Muscle layer of duodenum (tissue), 2 donors: ENCODE measurements at regions not wholly inside any gene's neighbourhood (a gene's known extent, or its start where the extent isn't known, plus 50 kb on each side); places are given as distances from the start of the nearest gene placed in this dataset.
"Not testable (repeated sequence)": the region's sequence is repeated elsewhere in the genome, so short reads cannot be mapped to it uniquely, and the experiment has no call there.

Experiments used
- H3K27ac ChIP-seq: one replicate; pipeline ENCODE4 v1.7.0; 2013; ENCODE audit warnings: mild to moderate bottlenecking, low read length
- H3K27me3 ChIP-seq: one replicate; pipeline ENCODE4 v1.7.0; 2013; ENCODE audit warnings: low read depth, mild to moderate bottlenecking, control low read depth, low read length
- H3K36me3 ChIP-seq, 2 donors: one replicate each; pipeline ENCODE4 v1.7.0; 2013; ENCODE audit warnings: low read length in 2 of 2, control low read depth in 1 of 2, mild to moderate bottlenecking in 1 of 2; ENCODE audit not compliant: insufficient read depth in 2 of 2, control insufficient read depth in 1 of 2
- H3K4me1 ChIP-seq, 2 donors: one replicate each; pipeline ENCODE4 v1.7.0; 2013; ENCODE audit warnings: low read length in 2 of 2, mild to moderate bottlenecking in 2 of 2, control low read depth in 1 of 2, moderate library complexity in 1 of 2; ENCODE audit not compliant: insufficient read depth in 2 of 2, control insufficient read depth in 1 of 2
- H3K4me3 ChIP-seq, 2 donors: one replicate each; pipeline ENCODE4 v1.7.0; 2013; ENCODE audit warnings: low read length in 2 of 2, low read depth in 1 of 2, mild to moderate bottlenecking in 1 of 2
- H3K9me3 ChIP-seq, 2 donors: one replicate each; pipeline ENCODE4 v1.7.0; 2013; ENCODE audit warnings: low read length in 2 of 2, control low read depth in 1 of 2, mild to moderate bottlenecking in 1 of 2; ENCODE audit not compliant: control insufficient read depth in 1 of 2
- donor health status: healthy.

DNA sequence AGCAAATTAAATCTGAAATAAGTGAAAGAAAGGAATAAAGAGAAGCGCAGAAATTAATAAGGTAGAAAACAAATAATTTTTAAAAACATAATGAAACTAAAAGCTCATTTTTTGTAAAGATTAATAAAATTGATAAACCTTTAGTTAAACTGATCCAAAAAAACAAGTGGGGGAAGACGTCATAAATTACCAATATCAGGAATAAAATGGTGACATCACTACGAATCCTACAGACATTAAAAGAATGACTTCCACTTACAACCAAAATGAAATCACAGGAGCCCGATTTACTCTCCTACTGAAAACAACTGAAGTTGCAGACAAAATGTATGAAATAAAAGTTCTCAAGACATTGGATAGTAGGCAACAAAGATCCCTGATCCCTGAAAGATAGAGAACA, 68.1 kb upstream of the IFFO2 start:
- peaks cover 0 to 5% of the 10 kb centered on the region in 2 donors for H3K9me3 ChIP-seq
- H3K27ac ChIP-seq, result no peak overlapping the region
- H3K4me1 ChIP-seq, result no peaks in the 10 kb centered on the region
- no peak overlapping the region for H3K4me3 ChIP-seq
- no peaks in the 10 kb centered on the region for H3K36me3 ChIP-seq
- peaks cover 5% of the 10 kb centered on the region for H3K27me3 ChIP-seq

DNA sequence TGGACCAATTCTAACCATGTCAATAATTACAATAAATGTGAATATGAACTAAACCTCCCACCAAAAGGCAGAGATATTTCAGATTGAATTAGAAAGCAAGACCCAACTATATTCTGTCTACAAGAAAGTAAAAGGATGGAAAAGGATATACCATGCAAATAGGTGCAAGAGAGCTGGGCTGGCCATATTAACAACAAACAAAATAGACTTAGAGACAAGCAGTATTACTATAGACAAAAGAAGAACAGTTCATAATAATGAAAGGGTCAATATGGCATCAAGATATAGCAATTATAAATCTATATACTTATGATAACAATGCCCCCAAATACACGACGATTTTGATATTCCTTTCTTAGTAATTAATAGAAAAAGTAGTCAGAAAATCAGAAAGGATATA, 67.3 kb upstream of the IFFO2 start:
- Histone ChIP-seq H3K27ac (no peak overlapping the region), H3K9me3 (peaks cover 0 to 5% of the 10 kb centered on the region in 2 donors), H3K36me3 (no peaks in the 10 kb centered on the region), H3K27me3 (no peaks in the 10 kb centered on the region), H3K4me3 (no peak overlapping the region), H3K4me1 (no peaks in the 10 kb centered on the region)

DNA sequence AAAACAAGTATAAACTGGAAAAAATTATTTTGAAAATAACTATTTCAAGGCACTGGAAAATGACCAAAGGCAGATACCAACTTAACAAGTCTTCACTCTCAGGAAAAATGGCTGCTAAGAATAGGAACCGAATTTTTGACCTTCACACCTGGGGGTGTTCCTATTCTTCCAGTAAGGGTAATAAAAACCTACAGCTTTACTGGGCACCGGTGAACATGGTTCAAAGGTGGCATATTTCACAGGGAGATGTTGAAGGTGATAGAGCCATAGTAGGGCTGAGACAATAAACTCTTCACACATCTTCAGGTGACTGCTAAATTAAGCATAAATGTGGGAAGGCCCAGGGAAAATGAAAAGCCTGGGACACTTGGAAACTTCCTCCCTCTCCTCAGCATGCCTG, 65.4 kb upstream of the IFFO2 start:
- no peaks in the 10 kb centered on the region for H3K27me3 ChIP-seq
- H3K4me1 ChIP-seq, result no peaks in the 10 kb centered on the region
- H3K27ac ChIP-seq, result no peak overlapping the region
- no peaks in the 10 kb centered on the region for H3K36me3 ChIP-seq
- H3K9me3 ChIP-seq, result peaks cover 0 to 5% of the 10 kb centered on the region in 2 donors
- H3K4me3 ChIP-seq, result no peak overlapping the region

DNA sequence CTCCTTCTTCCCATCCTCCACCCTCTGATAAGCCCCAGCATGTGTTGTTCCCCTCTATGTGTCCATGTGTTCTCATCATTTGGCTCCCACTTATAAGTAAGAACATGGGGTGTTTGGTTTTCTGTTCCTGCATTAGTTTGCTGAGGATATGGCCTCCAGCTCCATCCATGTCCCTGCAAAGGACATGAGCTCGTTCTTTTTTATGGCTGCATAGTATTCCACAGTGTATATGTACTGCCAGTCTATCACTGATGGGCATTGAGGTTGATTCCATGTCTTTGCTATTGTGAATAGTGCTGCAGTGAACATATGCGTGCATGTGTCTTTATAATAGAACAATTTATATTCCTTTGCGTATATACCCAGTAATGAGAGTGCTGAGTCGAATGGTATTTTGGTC, 62.8 kb upstream of the IFFO2 start:
- not testable (repeated sequence) for H3K36me3 ChIP-seq, H3K9me3 ChIP-seq, H3K27ac ChIP-seq, H3K27me3 ChIP-seq, H3K4me1 ChIP-seq, H3K4me3 ChIP-seq

DNA sequence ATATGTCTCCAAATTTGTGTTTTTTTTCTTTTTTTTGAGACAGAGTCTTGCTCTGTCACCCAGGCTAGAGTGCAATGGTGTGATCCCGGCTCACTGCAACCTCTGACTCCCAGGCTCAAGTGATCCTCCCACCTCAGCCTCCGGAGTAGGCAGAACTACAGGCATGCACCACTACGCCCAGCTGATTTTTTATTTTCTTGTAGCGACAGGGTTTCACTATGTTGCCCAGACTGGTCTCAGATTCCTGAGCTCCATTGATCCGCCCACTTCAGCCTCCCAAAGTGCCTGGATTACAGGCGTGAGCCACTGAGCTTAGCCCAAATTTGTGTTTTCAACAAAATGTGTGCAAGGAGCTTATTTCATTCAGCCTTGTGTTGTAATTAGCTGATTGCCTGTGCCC, 59.0 kb upstream of the IFFO2 start:
- no peak overlapping the region for H3K4me3 ChIP-seq
- H3K36me3 ChIP-seq, result no peaks in the 10 kb centered on the region
- H3K9me3 ChIP-seq, result no peaks in the 10 kb centered on the region
- H3K4me1 ChIP-seq, result peaks cover 0 to 5% of the 10 kb centered on the region in 2 donors
- H3K27ac ChIP-seq, result no peak overlapping the region
- no peaks in the 10 kb centered on the region for H3K27me3 ChIP-seq

DNA sequence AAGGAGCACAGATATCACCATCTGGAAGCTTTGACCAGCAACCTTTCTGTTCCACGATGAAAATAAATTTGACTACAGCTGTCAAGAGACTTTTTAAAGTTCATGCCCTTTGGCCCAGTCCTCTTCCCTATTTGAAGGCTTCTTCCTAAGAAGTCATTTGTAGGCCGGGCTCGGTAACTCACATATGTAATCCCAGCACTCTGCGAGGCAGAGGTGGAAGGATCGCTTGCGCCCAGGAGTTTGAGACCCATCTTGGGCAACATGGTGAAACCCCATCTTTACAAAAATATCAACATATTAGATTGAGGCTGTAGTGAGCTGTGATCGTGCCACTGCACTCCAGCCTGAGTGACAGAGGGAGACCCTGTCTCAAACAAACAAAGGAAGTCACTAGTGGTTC, 58.3 kb upstream of the IFFO2 start:
- no peaks in the 10 kb centered on the region for H3K36me3 ChIP-seq
- no peaks in the 10 kb centered on the region for H3K27me3 ChIP-seq
- no peak overlapping the region for H3K27ac ChIP-seq
- H3K4me3 ChIP-seq, result no peak overlapping the region
- H3K4me1 ChIP-seq, result peaks cover 0 to 8% of the 10 kb centered on the region in 2 donors
- H3K9me3 ChIP-seq, result no peaks in the 10 kb centered on the region

DNA sequence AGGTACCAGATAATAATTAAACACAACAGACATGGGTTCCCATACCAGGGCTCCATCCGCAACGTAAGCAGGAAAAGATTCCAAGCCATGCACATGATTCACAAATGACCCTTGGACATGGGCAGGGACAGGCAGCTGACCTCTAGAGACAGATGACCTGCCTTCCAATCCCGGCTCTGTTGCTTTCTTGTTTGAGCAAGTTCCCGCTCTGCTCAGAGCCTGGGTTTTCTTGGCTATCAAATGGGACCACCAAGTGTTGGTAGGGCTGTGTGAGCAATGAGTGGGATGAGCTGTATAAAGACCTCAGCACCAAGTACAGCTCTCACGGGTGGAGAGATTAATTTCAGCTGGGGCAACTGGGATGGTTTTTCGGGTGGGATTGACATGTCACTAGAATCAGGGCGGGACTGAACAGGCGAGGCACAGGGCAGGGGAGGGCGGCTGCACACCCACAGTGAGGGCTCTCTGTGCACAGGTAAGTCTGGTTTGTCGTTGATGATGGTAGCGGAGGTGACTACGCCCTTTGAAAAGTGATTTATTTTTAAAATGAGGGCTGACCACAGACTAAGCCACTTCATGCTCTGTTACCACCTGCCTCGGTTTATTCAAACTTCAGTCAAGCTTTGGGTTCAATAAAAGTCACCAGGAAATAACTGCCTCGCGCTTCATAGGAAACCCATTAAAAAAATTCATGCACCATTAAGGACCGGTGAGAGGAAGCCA, 57.5 kb upstream of the IFFO2 start:
- Histone ChIP-seq H3K9me3 (no peaks in the 10 kb centered on the region), H3K36me3 (no peaks in the 10 kb centered on the region), H3K27ac (no peak overlapping the region), H3K4me1 (peaks cover 0 to 8% of the 10 kb centered on the region in 2 donors), H3K27me3 (no peaks in the 10 kb centered on the region), H3K4me3 (no peak overlapping the region)

DNA sequence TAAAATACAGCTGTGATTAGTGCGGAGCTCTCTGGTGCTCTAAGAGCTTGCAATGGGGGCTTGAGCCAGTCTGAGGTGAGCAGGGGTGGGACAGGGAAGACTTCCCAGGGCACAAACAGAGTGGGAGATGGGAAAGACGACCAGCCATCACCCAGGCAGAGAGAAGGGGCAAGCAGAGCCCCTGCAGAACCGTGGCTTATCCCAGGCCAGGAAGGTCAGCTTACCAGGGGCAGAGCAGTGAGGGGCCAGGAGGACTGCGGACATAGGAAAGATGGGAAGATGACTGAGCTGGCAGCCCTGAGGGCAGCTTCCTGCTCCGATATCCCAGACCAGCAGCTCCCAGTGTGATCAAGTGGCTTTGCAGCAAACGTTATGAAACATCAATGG, 55.4 kb upstream of the IFFO2 start:
- peaks cover 0 to 8% of the 10 kb centered on the region in 2 donors for H3K4me1 ChIP-seq
- no peak overlapping the region for H3K4me3 ChIP-seq
- H3K36me3 ChIP-seq, result no peaks in the 10 kb centered on the region
- H3K9me3 ChIP-seq, result no peaks in the 10 kb centered on the region
- peak overlapping the region; percentile 88 for H3K27ac ChIP-seq
- no peaks in the 10 kb centered on the region for H3K27me3 ChIP-seq

DNA sequence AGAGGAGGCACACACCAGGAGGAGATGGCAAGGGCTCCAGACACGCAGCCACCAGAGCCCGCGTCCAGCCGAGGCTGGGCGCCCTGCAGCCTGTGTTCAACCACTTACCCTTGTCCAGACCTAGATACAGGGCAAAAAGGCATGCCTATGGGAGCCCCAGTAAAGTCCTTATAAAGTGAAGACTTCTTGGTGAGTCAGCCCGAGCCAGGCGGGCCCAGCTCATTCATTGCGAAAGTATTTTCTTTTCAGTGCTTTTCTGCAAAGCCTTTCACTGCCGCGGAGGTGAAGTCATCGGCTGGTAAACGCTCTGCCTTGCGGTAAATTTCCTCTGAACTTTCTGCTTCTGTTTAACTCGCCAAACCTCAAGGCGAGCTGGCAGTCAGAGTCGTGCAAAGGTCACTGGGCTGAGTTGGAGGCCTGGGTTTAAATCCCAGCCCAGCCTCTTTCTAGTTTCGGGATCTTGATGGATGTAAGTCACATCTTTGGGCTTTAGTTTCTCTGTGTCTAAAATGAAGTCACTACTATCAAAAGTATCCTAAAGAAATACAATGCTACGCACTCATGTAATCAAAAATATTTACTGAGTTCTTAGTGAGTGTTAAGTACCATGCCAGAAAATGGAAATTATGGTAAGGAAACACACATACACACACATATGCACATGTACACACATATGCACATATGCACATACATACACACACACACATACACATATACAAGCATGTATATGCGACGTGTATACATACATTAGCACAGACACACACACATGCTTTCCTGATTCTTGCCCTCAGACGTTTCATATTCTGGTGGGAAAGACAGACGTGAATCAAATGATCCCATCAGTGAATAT, 54.7 kb upstream of the IFFO2 start:
- no peak overlapping the region for H3K4me3 ChIP-seq
- no peaks in the 10 kb centered on the region for H3K36me3 ChIP-seq
- H3K27me3 ChIP-seq, result no peaks in the 10 kb centered on the region
- no peaks in the 10 kb centered on the region for H3K9me3 ChIP-seq
- peak overlapping the region; percentile 88 for H3K27ac ChIP-seq
- peaks cover 0 to 8% of the 10 kb centered on the region in 2 donors for H3K4me1 ChIP-seq

DNA sequence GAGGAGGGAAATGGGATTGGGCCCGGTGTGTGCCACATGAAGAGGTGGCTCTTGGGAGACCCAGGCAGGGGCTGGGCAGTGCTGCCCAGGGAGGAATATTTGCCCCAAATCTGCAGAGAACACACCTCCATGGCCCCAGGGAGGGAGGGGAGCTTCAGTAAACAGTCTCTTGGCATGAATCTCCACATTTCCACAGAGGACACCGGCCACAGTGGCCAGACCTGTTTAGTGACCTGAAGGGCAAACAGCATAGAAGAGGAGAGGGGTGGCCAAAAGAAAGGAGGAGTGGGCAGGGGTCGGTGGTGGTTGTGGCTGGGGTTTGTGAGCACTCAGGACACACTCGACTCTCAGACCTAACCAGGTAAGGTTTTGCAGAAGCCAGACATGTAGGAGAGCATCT, 54.0 kb upstream of the IFFO2 start:
- Histone ChIP-seq H3K36me3 (no peaks in the 10 kb centered on the region), H3K4me1 (peaks cover 0 to 8% of the 10 kb centered on the region in 2 donors), H3K27ac (peak overlapping the region; percentile 88), H3K4me3 (no peak overlapping the region), H3K9me3 (no peaks in the 10 kb centered on the region), H3K27me3 (no peaks in the 10 kb centered on the region)

DNA sequence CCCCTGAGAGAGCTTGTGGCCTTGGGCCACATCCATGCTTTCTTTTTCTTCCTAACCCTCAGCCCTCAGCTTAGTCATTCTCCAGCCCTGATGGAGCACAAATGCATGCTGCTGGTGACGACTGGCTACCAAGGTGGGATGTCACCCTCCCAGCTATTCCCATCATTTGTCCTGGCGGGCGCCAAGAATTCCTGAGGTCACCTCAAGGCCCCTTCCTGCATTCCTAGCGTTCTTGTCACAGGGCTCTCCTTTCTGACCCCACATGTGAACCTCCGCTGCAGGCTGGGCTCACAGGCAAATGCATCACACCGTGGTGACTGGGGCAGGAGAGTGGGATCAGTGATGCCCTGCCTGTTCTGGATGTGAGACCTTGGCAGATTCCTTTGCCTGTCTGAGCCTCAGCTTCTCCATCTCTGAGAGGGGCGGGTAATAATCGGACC, 53.4 kb upstream of the IFFO2 start:
- H3K4me1 ChIP-seq, result peaks cover 0 to 8% of the 10 kb centered on the region in 2 donors
- peak overlapping the region; percentile 88 for H3K27ac ChIP-seq
- no peak overlapping the region for H3K4me3 ChIP-seq
- H3K36me3 ChIP-seq, result no peaks in the 10 kb centered on the region
- H3K27me3 ChIP-seq, result no peaks in the 10 kb centered on the region
- no peaks in the 10 kb centered on the region for H3K9me3 ChIP-seq
